ENCODE measurements at regions not wholly inside any gene's neighbourhood (a gene's known extent, or its start where the extent isn't known, plus 50 kb on each side); places are given as distances from the start of the nearest gene placed in this dataset.

DNA sequence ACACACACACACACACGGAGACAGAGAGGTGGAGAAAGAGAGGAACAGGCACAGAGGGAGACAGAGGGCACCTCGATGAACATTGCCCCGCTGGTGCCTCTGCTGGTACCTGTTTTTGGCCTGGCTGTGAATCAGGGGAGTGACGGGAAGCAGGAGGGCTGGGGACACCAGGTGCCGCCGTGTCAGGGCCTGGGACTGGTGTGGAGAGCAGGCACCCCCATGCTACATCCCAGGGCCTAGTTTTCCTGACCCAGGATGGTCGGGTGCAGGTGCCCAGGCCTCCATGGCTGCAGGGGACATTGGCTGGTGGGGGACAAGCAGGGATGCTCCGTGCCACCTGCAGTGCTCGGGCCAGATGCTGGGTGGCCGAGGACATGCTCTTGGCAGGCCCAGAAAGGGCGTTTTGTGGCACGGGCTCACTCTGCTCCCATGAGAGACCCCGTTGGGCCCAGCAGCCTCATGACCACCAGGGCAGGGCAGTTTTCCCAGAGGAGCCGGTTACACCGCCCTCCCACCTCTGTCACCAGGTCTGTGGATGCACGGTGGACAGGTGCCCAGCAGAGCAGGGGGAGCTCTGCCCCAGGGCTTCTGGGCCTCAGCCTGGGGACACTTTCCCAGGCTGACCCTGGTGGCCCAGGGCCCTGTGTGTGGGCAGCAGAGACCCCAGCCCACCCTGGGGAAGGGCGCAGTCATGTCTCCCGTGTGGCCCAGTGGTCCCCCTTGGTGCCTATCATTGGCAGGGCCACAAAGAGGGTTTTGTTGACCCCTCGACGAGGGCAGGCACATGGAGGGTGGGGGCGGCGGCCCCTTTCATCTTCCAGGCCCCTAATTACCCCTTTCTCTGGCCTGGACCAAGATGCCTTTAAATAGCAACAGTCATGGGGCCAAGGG lies 207.5 kb upstream of the RTL1 start:
- DNase-seq, result no peak

DNA sequence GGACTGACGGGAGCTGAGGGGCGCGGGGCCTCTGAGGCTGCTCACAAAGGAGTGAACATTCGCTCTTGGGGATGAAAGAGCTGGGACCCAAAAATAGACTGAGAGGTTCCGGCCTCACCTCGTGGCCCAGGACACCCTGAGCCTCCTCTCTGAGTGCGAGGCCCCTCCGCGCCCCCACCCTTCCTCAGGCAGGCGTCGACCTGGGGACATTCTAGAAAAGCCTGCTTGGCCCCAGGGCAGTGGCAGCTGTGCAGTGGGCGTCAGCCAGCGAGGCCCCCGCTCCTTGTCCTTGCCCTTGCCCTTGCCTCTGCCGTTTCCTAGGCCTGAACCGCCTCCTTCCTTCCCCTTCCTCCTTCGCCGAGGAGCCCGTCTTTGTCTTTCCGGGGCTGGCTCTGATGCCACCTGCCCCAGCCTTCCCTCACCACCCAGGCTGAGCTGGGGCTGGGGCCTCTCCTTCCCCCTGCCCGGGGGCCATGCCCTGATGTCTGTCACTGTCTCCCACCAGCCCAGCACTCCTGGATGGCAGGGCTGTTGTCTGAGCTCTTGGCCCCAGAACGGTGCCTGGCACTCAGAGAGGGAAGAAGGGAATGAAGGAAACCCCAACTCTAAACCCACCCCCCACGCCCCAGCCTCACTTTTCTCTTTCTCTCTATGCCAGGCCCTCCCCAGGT lies 208.2 kb upstream of the RTL1 start:
- DNase-seq, result no peak

DNA sequence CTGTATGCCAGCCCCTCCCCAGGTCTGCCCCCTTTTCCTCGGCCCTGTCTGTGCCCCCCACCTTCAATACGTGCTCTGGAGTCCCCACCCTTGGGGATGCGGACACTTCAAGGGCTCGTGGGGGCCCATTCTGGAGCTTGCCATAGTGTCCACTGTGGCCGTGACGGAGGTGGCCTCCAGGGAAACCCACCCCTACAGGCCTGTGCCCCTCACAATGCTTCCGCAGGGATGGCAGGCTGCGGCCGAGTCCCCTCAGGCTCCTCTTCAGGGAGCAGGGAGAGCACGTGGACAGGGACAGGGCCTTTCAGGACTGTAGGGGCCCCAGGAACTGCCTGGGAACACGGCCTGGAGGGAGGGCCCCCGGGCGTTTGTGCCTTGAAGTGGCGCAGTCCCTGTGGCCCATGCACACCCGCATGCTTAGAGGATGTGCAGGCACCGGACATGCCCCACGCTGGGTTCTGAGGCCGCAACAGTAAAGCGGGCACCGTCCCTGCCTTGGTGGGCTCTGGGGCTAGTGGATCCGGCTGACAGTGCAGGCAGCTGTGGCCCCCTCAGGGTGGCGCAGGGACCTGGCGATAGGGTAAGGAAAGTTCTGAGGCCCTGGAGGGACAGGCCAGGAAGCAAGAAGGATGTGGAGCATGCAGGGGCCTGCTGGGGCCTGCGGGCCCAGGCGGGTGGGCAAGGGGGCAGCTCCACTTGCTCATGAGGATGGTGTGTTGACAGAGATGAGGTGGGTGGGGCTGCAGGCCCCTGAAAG lies 209.0 kb upstream of the RTL1 start:
- DNase-seq, result no peak

DNA sequence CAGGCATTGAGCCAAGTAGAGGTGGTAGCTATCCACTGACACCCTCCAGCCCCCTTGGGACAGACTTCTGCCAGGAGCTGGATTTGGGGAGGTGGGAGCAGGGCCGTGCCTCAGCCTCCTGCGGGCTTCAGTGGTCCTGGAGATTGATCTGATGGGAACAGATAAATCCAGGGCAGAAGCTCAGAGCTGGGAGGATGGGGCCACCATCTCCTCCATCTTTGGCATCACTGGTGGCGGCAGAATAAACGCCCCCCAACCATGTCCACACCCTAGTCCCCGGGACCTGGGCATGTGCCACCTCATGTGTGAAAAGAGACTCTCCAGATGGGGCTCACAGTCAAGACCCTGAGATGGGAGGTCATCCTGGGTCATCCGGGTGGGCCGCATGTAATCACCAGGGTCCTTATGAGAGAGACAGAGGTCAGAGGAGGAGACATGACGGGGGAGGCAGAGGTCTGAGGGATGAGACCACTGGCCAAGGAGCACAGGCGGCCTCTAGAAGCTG lies 209.6 kb upstream of the RTL1 start:
- DNase-seq, result no peak

DNA sequence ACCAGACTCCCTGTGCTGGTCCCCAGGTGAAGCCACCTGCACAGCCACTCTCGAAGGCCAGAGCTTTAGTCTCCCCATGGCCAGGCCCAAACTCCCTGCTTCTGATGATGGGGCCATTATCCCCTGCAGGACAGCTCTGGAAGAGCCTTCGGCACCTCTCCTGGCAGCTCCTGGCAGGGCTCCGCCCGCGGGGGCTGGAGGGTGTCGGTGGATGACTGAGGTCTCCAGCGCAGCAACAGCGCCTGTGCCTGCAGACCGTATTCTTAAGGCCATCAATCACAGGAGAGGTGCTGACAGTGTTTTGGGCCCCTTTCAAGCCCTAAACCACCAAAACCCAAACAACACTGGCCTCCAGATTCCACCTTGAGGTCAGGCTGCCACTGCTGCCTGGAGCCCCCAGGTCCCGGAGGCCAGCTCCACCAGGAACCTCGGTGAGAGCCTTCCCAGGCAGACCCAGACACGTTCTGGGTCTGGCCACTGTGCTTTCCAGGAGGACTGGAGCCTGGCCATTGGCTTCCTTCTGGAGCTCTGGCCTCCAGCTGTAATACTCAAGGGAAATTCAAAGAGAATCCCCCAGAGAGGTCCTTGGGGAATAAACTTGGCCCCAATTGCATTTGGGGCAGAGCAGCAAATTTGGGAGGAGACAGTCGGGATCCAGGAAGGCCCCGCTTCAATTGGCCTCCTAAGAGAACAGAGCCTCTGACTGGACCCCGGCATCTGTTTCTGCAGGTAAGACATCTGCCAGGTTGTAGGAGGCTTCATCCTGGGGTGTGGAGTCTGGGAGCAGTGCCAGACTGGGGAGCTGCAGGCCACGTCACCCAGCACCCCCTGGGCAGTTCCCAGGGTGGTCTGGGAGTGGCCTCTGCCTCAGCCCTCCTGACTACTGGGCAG lies 210.6 kb upstream of the RTL1 start:
- no peak for DNase-seq

DNA sequence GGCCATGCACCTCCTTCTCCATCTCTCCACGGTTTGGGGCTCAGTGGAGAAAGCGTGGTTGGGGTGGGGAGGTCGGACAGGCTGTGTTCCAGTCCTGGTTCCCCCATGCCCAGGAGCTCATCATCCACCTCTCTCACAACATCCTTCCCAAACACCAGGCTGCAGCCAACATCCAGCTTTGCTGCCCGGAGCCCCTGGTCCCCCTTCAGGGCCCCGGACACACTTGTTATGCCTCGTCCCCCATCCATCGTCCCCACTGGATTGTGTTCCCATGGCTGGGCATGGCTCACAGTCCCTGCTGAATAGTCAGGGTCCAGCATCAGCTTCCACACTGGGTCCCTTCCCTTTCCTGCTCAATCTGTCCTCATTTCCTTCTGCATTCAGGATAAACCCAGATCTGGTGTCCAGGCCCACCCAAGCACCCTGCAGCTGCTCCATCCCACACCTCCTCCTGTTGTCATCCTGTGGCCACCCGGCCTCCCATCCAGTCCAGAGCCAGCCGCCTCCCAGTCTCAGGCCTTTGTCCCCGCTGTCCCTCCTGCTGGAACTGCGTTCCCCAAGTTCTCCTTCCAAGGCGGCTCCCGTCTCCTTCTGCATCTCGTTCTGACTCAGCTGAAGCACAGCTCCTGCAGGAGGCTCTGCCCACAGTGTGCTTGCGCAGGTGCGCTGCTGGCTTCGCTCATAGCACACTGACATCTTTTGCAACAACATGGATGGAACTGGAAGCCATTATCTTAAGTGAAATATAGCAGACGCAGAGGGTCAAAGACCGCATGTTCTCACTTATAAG lies 211.4 kb upstream of the RTL1 start:
- DNase-seq, result no peak

DNA sequence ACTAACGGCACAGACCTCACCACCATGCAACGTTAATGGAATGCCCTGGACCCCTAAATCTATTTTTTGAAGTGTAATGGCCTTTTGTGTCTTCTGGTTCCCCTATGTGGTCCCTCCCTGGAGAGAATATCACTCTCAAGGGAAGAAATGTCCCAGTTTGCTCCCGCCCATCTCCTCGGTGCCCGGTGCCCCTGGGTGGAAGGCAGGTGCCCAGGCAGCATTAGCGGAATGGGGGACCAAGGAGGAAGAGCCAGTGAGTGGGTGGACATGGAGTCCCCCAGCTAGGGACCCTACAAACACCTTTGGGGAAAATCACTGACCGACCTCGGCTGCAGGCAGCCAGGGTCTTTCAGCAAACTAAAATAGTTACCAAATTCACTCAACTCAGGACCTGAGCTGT lies 212.1 kb upstream of the RTL1 start:
- DNase-seq, result no peak

DNA sequence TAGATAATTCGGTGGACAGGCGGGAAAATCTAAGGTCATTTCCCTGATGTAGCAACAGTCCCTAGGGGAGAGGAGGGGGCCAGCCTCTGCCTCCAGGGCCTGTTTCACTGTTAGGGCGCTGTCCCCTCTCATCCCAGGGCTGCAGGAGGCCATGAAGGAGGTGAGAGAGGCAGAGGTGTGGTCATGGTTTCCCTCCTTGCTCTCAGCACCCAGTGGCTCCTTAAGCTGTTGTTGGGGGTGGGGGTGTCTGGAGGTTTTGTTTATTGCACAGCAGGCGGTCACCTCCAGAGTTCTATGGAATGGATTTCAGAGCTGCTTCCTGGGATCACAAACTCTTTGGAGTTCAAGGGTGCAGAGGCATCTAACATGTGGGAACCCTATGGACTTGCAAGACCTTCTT lies 212.5 kb upstream of the RTL1 start:
- no peak for DNase-seq

DNA sequence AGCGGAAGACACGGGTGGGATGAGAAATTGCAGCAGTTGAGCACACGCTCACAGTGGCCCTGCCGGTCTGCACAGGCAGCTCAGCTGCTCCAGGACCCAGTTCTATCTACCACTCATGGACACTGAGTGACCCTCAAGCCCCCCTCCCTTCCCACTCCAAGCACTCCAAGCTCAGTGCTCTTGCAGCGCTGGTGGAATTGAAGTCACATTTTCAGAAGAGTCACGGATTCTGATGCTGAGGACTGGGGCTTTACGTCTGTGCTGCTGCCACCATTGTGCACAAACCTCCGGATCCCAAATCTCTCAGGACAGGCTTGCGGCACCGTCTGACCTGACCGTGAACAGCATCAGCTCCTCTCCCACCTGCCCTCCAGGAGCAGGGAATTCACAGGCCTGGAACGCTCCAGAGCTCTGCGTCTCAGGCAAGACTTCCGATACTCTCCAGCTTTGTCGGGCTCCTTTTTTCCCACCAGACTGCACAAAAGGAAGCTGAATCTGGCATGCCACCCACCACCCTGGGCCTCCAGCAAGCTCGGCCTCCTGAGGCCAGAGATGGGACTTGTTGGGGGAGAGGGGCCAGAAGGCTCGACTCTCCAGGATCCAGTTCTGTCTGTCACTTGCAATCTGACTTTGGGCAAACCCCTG lies 213.1 kb upstream of the RTL1 start:
- DNase-seq, result no peak

DNA sequence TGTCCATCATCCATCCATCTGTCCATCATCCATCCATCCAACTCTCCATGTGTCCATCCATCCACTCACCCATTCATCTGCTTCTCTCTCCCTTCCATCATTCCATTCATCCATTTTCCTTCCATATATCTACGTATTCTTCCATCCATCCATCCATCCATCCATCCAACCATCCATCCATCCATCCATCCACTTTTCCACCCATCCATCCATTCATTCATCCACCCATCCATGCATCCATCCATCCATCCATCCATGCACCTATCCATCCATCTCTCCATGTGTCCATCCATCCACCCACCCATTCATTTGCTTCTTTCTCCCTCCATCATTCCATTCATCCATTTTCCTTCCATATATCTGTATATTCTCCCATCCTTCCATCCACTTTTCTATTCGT lies 214.0 kb upstream of the RTL1 start:
- DNase-seq, result no peak

DNA sequence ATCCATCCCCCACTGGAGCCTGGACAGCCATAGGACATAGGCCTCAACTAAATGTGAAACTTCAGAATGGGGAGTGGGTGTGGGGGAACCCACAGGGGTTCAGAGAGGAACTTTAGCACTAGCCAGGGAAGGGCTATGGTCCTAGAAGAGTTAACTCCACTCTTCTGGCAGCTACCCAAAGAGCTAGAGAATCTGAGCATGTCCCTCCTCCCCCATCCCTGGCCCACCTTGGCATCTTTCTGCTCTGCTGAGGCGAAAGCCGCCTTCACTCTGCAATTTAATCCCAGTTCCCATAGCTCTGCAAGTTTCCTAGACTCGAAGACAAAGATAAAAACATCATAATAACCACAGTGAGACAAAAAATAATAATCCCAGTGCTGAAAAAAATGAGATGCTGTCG lies 214.7 kb upstream of the RTL1 start:
- DNase-seq, result no peak

DNA sequence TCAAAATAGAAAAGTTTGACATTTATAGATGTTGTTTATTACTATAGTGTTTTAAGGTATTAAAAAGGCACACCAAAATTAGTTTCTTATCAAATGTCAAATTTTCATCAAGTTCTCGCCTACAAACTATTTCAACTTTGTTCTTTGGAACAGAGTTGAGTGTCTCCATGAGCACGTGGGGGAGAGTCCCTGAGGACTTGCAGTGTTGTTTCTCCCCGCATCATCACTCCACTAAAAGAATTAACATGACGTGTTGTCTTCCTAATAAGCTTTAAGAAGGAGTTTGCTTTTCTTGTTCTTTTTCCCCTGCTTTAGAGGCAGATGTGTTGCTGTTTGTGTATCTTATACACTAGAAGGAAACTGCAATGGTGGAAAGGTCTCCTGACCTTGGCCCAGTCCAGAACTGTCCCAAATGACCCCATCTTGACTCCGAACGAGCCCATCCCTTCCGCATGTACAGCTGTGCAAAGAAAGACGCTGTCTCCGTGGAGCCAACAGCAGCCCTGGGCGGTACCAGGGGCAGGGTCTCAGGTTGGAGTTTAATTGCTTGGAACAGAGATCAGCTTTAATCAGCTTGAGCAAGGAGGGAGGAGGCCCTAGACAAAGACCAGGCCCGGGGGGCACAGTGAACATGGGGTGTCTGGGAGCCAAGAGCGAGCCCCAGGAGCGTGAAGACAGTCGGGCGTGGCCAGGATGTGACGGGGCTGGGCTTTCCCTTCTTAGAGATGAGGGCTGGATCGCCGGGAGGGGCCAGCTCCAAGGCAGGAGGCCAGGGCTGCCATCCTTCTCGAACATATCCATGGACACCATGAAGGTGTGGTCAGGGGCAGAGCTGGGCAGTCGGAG lies 215.4 kb upstream of the RTL1 start:
- no peak for DNase-seq

DNA sequence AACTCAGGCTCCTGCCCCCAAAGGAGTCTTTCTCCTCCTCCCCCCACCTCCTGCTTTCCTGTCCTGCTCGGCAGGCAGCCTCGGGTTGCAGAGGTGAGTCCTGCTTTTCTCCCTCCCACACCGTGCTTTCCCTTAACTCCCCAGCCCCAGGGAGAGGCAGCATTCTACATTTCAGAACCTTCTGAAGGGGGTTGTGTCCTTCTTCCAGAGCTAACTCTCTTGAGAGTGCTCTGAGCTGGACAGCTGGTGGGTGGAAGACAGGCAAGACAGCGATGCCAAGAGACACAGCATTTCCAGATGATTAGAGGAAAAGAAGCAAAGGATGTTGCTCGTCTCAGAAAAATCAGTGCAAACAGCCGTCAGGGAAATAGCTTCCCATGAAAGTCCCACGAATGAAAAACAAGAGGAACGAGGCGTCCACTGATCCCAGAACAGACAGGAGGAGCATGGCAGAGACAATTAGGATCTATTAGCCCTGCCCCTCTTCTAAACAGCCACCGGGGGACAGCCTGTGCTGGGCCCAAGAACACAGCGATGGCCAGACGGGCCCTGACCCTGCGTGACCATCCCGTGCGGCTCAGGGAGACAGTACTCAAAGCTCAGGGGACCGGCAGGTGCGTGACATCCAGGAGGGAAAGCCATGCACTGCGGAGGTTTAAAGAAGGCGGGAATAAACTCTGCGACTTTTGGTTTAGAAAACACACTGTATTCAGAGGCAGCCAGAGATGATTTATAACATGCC lies 216.5 kb upstream of the RTL1 start:
- DNase-seq, result no peak

DNA sequence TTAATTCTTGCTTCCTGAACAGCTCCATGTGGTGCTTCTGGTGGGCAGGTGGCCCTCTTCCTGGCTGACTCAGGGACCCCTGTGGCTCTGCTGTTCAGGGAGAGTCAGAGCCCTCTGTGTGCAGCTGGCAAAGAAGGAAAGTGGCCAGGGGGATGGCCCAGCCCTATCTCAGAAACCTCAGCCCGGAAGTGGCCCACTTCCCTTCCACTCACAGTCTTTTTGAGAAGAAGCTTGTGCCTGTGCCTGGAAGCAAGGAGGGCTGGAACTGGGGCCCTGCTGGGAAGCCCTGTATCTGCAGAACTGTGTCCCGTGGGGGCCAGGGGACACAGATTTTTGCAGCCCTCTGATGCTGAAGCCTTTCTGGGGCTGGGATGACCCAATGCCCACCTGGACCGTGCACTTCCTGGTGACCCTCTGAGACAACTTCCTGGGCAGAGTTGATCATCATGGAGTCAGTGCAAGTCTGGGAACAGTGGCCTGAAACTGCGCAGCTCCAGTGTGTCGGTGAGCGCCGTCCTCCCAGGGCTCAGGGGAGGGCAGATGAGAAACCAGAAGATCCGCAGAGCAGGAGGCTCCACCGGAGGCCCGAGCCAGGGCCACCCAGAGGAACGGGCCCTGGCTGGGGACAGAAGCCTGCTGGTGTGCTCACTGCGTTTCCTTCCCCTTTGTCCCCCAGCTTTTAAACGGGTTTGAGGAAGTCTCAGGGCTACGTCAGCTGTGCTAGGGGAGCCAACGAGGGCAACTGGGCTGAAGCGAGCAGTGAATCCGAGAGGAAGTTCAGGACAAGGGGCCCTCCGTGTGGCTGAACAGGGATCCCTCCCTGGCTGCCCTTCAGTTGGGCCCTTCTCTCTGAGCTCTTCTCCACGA lies 217.4 kb upstream of the RTL1 start:
- no peak for DNase-seq

DNA sequence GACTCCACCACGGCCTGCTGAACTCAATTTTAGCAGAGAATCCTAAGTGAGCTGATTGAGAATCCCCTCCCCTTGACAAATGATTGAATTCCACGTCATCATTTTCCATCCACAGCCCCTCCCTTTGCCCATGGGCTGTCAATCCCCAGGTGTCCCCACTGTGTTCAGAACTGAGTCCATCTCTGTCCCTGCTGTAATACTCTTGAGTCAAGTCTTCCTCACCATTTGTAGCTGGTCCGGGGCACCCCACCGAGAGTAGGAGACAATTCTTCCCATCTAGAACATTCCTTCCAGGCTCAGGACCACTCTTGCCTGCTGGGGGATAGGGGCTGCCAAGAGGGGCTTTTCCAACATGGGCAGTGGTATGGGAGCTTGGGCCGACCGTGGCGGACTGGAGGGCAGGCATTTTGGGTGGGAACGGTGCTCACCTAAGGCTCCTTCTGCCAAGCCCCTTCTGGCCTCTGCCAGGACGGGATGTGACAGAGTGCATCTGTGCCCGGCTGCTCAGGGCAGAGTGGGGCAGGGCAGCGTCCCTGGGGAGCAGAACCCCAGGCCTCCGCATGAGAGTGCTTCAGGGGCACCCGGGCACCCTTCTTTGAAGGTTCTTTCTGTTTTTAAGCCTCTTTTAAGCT lies 218.1 kb upstream of the RTL1 start:
- DNase-seq, result no peak

DNA sequence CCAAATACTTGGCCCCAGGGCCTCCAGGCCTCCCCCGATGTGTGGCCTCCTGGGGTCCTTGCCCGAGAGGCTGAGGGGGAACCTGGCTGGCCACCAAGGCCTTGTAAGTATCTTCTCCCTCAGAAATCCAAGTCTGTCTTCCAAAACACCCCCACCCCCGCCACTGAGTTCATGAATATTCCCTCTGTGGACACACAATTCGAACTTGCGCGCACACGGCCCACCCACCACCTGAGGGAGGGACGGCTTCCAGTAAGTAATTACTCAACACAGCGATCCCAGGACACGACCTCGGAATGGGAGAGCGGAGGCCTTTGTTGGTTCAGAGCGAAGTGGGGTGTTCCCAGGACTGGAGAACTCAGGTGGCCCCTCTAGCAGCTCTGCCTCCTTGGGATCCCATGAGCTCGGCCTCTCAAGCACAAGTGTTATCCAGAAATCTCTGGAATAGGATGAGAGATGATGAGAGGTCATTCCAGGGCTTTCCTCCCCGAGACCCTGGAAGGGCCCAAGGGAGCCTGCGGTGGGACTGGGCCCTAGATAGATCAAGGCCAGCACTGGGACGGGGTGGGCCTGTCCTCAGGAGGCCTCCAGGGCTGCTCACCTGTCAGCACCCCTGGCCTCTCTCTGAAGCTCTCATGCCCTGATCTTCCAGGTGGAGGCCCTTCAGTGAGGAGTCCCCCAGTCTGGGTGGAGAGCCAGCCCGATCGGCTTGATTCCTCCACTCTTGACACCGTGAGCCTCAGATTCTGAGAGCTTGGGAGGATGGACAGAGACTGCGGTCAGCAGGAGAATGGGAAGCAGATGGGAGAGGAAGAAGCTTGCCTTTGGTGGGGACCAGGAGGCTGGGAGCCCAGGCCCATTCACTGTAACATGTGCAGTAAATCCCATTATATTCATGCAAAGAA lies 219.0 kb upstream of the RTL1 start:
- DNase-seq, result no peak

Data from DMS153 (cell line).